H9 (cell line): ENCODE measurements at regions not wholly inside any gene's neighbourhood (a gene's known extent, or its start where the extent isn't known, plus 50 kb on each side); places are given as distances from the start of the nearest gene placed in this dataset.

Experiments
- DNase-seq: peaks from one replicate; pipeline ENCODE4 v3.0.0-alpha.2; 2017
- H2AFZ ChIP-seq: one replicate; pipeline ENCODE4 v1.6.1; 2013; ENCODE audit warnings: mild to moderate bottlenecking, low read length, control low read depth, moderate library complexity
- H2AK5ac ChIP-seq: 2 replicates; pipeline ENCODE4 v1.6.1; 2013; ENCODE audit warnings: low read length, control low read depth, mixed read lengths; ENCODE audit not compliant: insufficient read length
- H2BK120ac ChIP-seq: one replicate; pipeline ENCODE4 v1.6.1; 2013; ENCODE audit warnings: low read depth, mild to moderate bottlenecking, low read length, control low read depth, inconsistent platforms; ENCODE audit not compliant: poor library complexity, severe bottlenecking
- H2BK12ac ChIP-seq: 2 replicates; pipeline ENCODE4 v1.6.1; 2013; ENCODE audit warnings: low read length, control low read depth, mixed read lengths, low read depth; ENCODE audit not compliant: insufficient read length
- H2BK15ac ChIP-seq: 2 replicates; pipeline ENCODE4 v1.6.1; 2013; ENCODE audit warnings: low read depth, low read length, control low read depth
- H2BK20ac ChIP-seq: one replicate; pipeline ENCODE4 v1.6.1; 2013; ENCODE audit warnings: low read depth, mild to moderate bottlenecking, low read length, control low read depth, inconsistent platforms; ENCODE audit not compliant: poor library complexity, severe bottlenecking
- H2BK5ac ChIP-seq: 2 replicates; pipeline ENCODE4 v1.6.1; 2013; ENCODE audit warnings: low read length, control low read depth, mixed read lengths; ENCODE audit not compliant: insufficient read length
- H3K14ac ChIP-seq: 2 replicates; pipeline ENCODE4 v1.6.1; 2013; ENCODE audit warnings: low read length, control low read depth; ENCODE audit not compliant: insufficient read depth
- H3K18ac ChIP-seq: 2 replicates; pipeline ENCODE4 v1.6.1; 2013; ENCODE audit warnings: low read depth, mild to moderate bottlenecking, mixed read lengths, low read length, control low read depth; ENCODE audit not compliant: insufficient read length
- H3K23ac ChIP-seq: 2 replicates; pipeline ENCODE4 v1.6.1; 2013; ENCODE audit warnings: low read length, control low read depth, mixed read lengths, low read depth; ENCODE audit not compliant: insufficient read length
- H3K23me2 ChIP-seq: 2 replicates; pipeline ENCODE4 v1.6.1; 2013; ENCODE audit warnings: low read depth, mild to moderate bottlenecking, mixed read lengths, low read length, control low read depth; ENCODE audit not compliant: insufficient read length, poor library complexity, severe bottlenecking
- H3K27ac ChIP-seq: 2 replicates; pipeline ENCODE4 v1.5.1; 2013; ENCODE audit warnings: low read length, control low read depth, mixed read lengths, low read depth; ENCODE audit not compliant: insufficient read length
- H3K27me3 ChIP-seq: 2 replicates; pipeline ENCODE4 v1.6.1; 2013; ENCODE audit warnings: low read length, control low read depth, inconsistent platforms; ENCODE audit not compliant: insufficient read depth
- H3K4ac ChIP-seq: 2 replicates; pipeline ENCODE4 v1.6.1; 2013; ENCODE audit warnings: low read depth, mild to moderate bottlenecking, control low read depth, inconsistent platforms, low read length, moderate library complexity
- H3K4me1 ChIP-seq: 2 replicates; pipeline ENCODE4 v1.6.1; 2013; ENCODE audit warnings: low read length, control low read depth, inconsistent platforms; ENCODE audit not compliant: insufficient read depth
- H3K4me2 ChIP-seq: 2 replicates; pipeline ENCODE4 v1.6.1; 2013; ENCODE audit warnings: low read length, control low read depth, mixed read lengths; ENCODE audit not compliant: insufficient read length, insufficient read depth
- H3K56ac ChIP-seq: 2 replicates; pipeline ENCODE4 v1.6.1; 2013; ENCODE audit warnings: low read depth, mild to moderate bottlenecking, mixed read lengths, low read length, control low read depth; ENCODE audit not compliant: insufficient read length
- H3K79me1 ChIP-seq: 2 replicates; pipeline ENCODE4 v1.6.1; 2013; ENCODE audit warnings: low read depth, mild to moderate bottlenecking, moderate library complexity, low read length, control low read depth, inconsistent platforms; ENCODE audit not compliant: insufficient read depth, poor library complexity, severe bottlenecking
- H3K79me2 ChIP-seq: 2 replicates; pipeline ENCODE4 v1.6.1; 2013; ENCODE audit warnings: low read length, control low read depth, inconsistent platforms; ENCODE audit not compliant: insufficient read depth
- H3K9ac ChIP-seq: 2 replicates; pipeline ENCODE4 v1.6.1; 2013; ENCODE audit warnings: low read length, control low read depth, mixed read lengths; ENCODE audit not compliant: insufficient read length; ENCODE audit errors: extremely low read depth
- H3K9me3 ChIP-seq: one replicate; pipeline ENCODE4 v1.6.1; 2013; ENCODE audit warnings: low read depth, low read length, inconsistent platforms; ENCODE audit not compliant: control insufficient read depth
- H3T11ph ChIP-seq: one replicate; pipeline ENCODE4 v1.6.1; 2013; ENCODE audit warnings: mild to moderate bottlenecking, low read length, control low read depth, inconsistent platforms
- H4K20me1 ChIP-seq: one replicate; pipeline ENCODE4 v1.6.1; 2013; ENCODE audit not compliant: control insufficient read depth, insufficient read length, insufficient read depth
- H4K5ac ChIP-seq: 2 replicates; pipeline ENCODE4 v1.6.1; 2013; ENCODE audit warnings: low read depth, mild to moderate bottlenecking, mixed read lengths, low read length, control low read depth; ENCODE audit not compliant: insufficient read length
- H4K8ac ChIP-seq: replicated peaks from 2 replicates; pipeline ENCODE4 v1.6.1; 2013; ENCODE audit warnings: low read length, control low read depth, mixed read lengths, low read depth; ENCODE audit not compliant: insufficient read length
- H4K91ac ChIP-seq: 2 replicates; pipeline ENCODE4 v1.6.1; 2013; ENCODE audit warnings: low read depth, mild to moderate bottlenecking, moderate library complexity, mixed read lengths, low read length, control low read depth; ENCODE audit not compliant: insufficient read length
- H3K27ac Mint-ChIP-seq, 3 experiments: 2 replicates in 2 of 3; 3 replicates in 1 of 3; pipeline ENCODE4 v1.8.0; 2020 to 2021; ENCODE audit warnings: mixed read lengths in 3 of 3, mild to moderate bottlenecking in 1 of 3, moderate library complexity in 1 of 3
- H3K27me3 Mint-ChIP-seq: 2 replicates; pipeline ENCODE4 v1.8.0; 2021; ENCODE audit warnings: low read depth, mild to moderate bottlenecking, moderate library complexity, mixed read lengths
- H3K36me3 Mint-ChIP-seq, 3 experiments: 2 replicates in 2 of 3; 3 replicates in 1 of 3; pipeline ENCODE4 v1.8.0; 2020 to 2021; ENCODE audit warnings: low read depth in 3 of 3, mixed read lengths in 3 of 3; ENCODE audit not compliant: insufficient read depth in 1 of 3
- H3K4me1 Mint-ChIP-seq, 2 experiments: 2 replicates each; pipeline ENCODE4 v1.8.0; 2020; ENCODE audit warnings: mixed read lengths in 2 of 2
- H3K4me3 Mint-ChIP-seq, 2 experiments: 2 replicates in 1 of 2; 3 replicates in 1 of 2; pipeline ENCODE4 v1.8.0; 2020 to 2021; ENCODE audit warnings: mild to moderate bottlenecking in 2 of 2, mixed read lengths in 2 of 2, moderate library complexity in 1 of 2
- H3K9me3 Mint-ChIP-seq, 2 experiments: 2 replicates in 1 of 2; 3 replicates in 1 of 2; pipeline ENCODE4 v1.8.0; 2020; ENCODE audit warnings: mild to moderate bottlenecking in 2 of 2, mixed read lengths in 2 of 2, moderate library complexity in 1 of 2
- CTCF ChIP-seq: fragments of 200-600 bp; sonication (generic); conservative IDR thresholded peaks from 3 replicates; pipeline ENCODE4 v1.8.0; 2021; ENCODE audit warnings: antibody characterized with exemption, mild to moderate bottlenecking
- WGBS: extraction: QIAGEN DNeasy Blood & Tissue Kit; methylation state at CpG from one replicate; pipeline ENCODE4 v1.1.7; 2013; ENCODE audit warnings: missing lambda C conversion rate, low lambda C conversion rate, mixed read lengths; ENCODE audit not compliant: insufficient read length; ENCODE audit errors: extremely low coverage; 5-methylcytosine and 5-hydroxymethylcytosine counted together

DNA sequence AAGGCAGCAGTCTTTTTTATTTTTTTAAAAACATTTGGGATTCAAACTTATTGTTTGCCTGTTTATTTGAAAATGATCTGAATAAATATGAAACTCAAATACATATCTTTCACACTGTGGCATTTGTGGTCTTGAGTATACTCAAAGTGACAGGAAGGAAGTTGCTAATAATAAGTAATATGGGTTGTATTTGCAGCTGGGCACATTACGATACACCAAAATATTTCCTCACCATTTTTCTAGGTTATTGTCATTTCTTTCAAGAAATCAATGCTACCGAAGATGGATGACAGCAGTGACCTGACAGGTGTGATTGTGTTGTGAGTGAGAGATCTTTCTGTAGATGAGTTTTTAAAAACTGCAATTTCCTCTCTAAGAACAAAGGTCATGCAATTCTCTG is 665.7 kb downstream of the CDH8 start:
- no peak for TF ChIP-seq CTCF
- no peaks in the 10 kb centered on the region for H3K79me1 ChIP-seq
- H3K4me1 ChIP-seq = no peaks in the 10 kb centered on the region
- H3K4me3 Mint-ChIP-seq = no peak overlapping the region
- no peaks in the 10 kb centered on the region; a peak in 1 of 5 replicates for H3K9me3 Mint-ChIP-seq
- no peak overlapping the region for H3K27ac ChIP-seq
- no peaks in the 10 kb centered on the region for H3K79me2 ChIP-seq
- no peak overlapping the region for H2BK12ac ChIP-seq
- H3K23me2 ChIP-seq = no peaks in the 10 kb centered on the region
- H3K27ac Mint-ChIP-seq = no peak overlapping the region
- no peak overlapping the region for H4K8ac ChIP-seq
- H3K4ac ChIP-seq = no peak overlapping the region
- peaks cover 0 to 5% of the 10 kb centered on the region in 2 experiments for H3K4me1 Mint-ChIP-seq
- no peak overlapping the region for H2BK120ac ChIP-seq
- no peak for DNase-seq
- no peaks in the 10 kb centered on the region for H3K27me3 ChIP-seq
- H3K18ac ChIP-seq = no peak overlapping the region
- no peak overlapping the region for H2AFZ ChIP-seq
- H3K9ac ChIP-seq = no peak overlapping the region
- H3K14ac ChIP-seq = no peak overlapping the region
- H4K5ac ChIP-seq = no peak overlapping the region
- no peaks in the 10 kb centered on the region for H3K27me3 Mint-ChIP-seq
- no peaks in the 10 kb centered on the region for H3K9me3 ChIP-seq
- no peak overlapping the region for H2AK5ac ChIP-seq
- WGBS = no CpG with 5 or more reads among the region's 2 CpGs
- no peaks in the 10 kb centered on the region for H4K20me1 ChIP-seq
- H3K4me2 ChIP-seq = no peak overlapping the region
- no peak overlapping the region for H3T11ph ChIP-seq
- no peak overlapping the region for H2BK20ac ChIP-seq
- no peak overlapping the region for H4K91ac ChIP-seq
- H2BK15ac ChIP-seq = no peak overlapping the region
- no peak overlapping the region for H3K23ac ChIP-seq
- no peaks in the 10 kb centered on the region for H3K36me3 Mint-ChIP-seq
- H2BK5ac ChIP-seq = no peak overlapping the region
- H3K56ac ChIP-seq = no peak overlapping the region
